Left ventricle myocardium inferior (tissue), 1 donor: ENCODE measurements at regions not wholly inside any gene's neighbourhood (a gene's known extent, or its start where the extent isn't known, plus 50 kb on each side); places are given as distances from the start of the nearest gene placed in this dataset.

Experiments
- DNase-seq: peaks from one replicate; pipeline ENCODE4 v3.0.0-alpha.2; 2020
- H3K27ac ChIP-seq: fragments of 200-600 bp; replicated peaks from 2 replicates; pipeline ENCODE4 v1.8.0; 2021
- H3K27me3 ChIP-seq: fragments of 200-600 bp; 2 replicates; pipeline ENCODE4 v1.8.0; 2021; ENCODE audit warnings: low read depth
- H3K36me3 ChIP-seq: fragments of 200-600 bp; 2 replicates; pipeline ENCODE4 v1.8.0; 2021
- H3K4me1 ChIP-seq: fragments of 200-600 bp; 2 replicates; pipeline ENCODE4 v1.8.0; 2021
- H3K4me3 ChIP-seq: fragments of 200-600 bp; 2 replicates; pipeline ENCODE4 v1.8.0; 2021; ENCODE audit warnings: mild to moderate bottlenecking, moderate library complexity
- H3K9me3 ChIP-seq: fragments of 200-600 bp; replicated peaks from 2 replicates; pipeline ENCODE4 v1.8.0; 2021
- intact Hi-C: fragments of 100-400 bp; cut with micrococcal nuclease; formaldehyde crosslinking; loops from one replicate; pipeline ENCODE4 v1.11.0; 2022
- TF ChIP-seq, protein P1 (sequence below): fragments of 200-600 bp; IDR thresholded peaks from 2 replicates; pipeline ENCODE4 v1.8.0; 2021; ENCODE audit warnings: antibody characterized with exemption, mild to moderate bottlenecking, borderline replicate concordance
- donor health status: DM: no; HTN: yes; CAD: no; lungs with severe emphysema.

DNA sequence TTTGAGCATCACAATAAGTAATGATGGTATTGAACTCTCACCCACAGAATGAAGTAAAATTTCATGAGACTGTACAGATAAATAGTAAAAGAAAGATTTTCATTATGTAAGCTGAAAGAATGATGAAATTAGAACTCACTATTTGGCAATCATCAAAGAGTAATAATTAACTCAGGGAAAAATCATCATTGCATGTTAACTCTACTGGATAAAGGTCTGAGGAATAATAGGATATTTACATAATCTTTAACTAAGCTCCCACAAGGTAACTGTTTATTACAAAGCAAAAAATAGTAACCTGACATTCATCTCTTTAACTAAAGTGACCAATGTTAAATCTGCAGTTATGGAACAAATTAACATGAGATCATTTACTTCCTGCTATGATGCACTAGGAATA, 739.9 kb downstream of the FAM181B start:
- Histone ChIP-seq H3K27ac (no peak overlapping the region), H3K36me3 (no peaks in the 10 kb centered on the region), H3K4me3 (no peak overlapping the region), H3K9me3 (peaks cover 8% of the 10 kb centered on the region), H3K27me3 (no peaks in the 10 kb centered on the region), H3K4me1 (no peaks in the 10 kb centered on the region)
- intact Hi-C loops = no loop called here
- TF ChIP-seq, protein P1, sequence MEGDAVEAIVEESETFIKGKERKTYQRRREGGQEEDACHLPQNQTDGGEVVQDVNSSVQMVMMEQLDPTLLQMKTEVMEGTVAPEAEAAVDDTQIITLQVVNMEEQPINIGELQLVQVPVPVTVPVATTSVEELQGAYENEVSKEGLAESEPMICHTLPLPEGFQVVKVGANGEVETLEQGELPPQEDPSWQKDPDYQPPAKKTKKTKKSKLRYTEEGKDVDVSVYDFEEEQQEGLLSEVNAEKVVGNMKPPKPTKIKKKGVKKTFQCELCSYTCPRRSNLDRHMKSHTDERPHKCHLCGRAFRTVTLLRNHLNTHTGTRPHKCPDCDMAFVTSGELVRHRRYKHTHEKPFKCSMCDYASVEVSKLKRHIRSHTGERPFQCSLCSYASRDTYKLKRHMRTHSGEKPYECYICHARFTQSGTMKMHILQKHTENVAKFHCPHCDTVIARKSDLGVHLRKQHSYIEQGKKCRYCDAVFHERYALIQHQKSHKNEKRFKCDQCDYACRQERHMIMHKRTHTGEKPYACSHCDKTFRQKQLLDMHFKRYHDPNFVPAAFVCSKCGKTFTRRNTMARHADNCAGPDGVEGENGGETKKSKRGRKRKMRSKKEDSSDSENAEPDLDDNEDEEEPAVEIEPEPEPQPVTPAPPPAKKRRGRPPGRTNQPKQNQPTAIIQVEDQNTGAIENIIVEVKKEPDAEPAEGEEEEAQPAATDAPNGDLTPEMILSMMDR = no peak
- no peak for DNase-seq

DNA sequence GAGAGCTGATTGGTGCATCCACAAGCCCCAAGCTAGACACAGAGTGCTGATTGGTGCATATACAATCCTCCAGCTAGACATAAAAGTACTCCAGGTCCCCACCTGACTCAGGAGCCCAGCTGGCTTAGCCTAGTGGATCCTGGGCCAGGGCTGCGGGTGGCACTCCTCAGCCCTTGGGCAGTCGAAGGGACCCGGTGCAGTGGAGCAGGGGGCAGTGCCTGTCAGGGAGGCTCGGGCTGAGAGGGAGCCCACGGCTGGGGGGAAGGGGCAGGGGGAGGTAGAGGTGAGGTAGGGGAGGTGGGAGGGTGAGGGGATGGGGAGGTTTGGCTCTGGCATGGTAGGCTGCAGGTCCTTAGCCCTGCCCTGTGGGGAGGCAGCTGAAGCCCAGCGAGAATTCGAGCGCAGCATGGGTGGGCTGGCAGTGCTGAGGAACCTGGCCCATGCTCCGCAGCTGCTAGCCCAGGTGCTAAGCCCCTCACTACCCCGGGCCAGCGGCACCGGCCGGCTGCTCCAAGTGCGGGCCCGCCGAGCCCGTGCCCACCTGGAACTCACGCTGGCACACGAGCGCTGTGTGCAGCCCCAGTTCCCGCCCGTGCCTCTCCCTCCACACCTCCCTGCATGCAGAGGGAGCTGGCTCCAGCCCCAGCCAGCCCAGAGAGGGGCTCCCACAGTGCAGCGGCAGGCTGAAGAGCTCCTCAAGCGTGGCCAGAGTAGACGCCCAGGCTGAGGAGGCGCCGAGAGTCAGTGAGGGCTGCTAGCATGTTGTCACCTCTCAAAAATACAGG, 742.8 kb downstream of the FAM181B start:
- no peak overlapping the region for H3K27ac ChIP-seq
- TF ChIP-seq, protein P1 = no peak
- no peak overlapping the region for H3K4me3 ChIP-seq
- no peaks in the 10 kb centered on the region for H3K4me1 ChIP-seq
- intact Hi-C loops = no loop called here
- no peaks in the 10 kb centered on the region for H3K36me3 ChIP-seq
- no peak for DNase-seq
- H3K9me3 ChIP-seq = peaks cover 20% of the 10 kb centered on the region
- no peaks in the 10 kb centered on the region for H3K27me3 ChIP-seq

DNA sequence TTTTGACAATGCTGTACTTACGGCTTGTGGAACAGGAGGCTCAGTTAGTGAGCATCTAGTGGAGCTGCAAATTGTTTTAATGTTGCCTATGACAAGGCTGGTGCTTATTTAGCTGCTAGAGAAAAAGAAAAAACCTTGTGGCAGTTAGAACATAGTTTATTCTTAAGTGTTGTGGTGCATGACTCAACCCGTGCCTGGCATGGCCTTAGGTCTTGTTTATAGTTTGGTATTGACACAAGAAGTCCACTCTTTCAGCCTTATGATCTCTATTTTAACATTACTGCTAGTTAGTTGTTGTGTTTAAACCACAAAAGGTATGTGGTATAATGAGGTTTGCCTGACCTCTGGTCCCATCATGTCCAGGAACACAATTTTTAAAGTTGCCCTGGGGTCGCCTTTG, 744.6 kb downstream of the FAM181B start:
- no peak for DNase-seq
- no peaks in the 10 kb centered on the region for H3K36me3 ChIP-seq
- H3K27ac ChIP-seq = no peak overlapping the region
- TF ChIP-seq, protein P1 = no peak
- intact Hi-C loops = no loop called here
- H3K4me3 ChIP-seq = no peak overlapping the region
- no peaks in the 10 kb centered on the region for H3K27me3 ChIP-seq
- H3K9me3 ChIP-seq = peaks cover 36% of the 10 kb centered on the region
- no peaks in the 10 kb centered on the region for H3K4me1 ChIP-seq

DNA sequence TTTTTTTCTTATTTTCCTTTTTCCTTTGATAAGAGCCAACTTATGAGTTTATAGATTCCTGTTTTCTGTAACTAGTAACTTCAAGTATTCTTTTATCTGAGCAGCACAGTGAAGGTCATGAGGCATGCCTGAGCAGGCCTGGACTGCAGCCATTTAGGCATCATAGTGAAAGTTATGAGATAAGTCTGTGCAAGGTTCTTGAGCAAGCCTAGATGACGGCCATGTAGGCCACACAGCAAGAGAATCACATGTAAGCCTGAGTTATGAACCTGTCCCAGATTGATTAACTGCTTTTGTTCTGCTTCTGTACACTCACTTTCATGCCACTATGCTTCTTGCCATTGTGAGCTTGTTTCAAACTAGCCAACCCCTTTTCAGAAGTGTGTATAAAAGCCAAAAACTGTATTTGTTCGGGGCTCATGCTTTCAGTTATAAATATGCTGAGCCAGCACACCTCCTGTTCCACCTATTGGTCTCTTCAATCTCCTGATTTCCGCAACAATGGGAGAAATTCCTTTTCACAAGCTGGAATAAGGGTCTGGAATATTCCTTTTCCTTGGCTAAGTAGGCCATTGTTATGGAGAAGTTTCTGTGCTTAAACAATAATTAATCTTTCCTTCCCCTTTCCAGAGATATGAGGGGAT, 745.7 kb downstream of the FAM181B start:
- H3K27me3 ChIP-seq = no peaks in the 10 kb centered on the region
- H3K27ac ChIP-seq = no peak overlapping the region
- TF ChIP-seq, protein P1 = no peak
- intact Hi-C loops = no loop called here
- no peaks in the 10 kb centered on the region for H3K36me3 ChIP-seq
- no peak for DNase-seq
- H3K9me3 ChIP-seq = peaks cover 42% of the 10 kb centered on the region
- no peak overlapping the region for H3K4me3 ChIP-seq
- no peaks in the 10 kb centered on the region for H3K4me1 ChIP-seq

DNA sequence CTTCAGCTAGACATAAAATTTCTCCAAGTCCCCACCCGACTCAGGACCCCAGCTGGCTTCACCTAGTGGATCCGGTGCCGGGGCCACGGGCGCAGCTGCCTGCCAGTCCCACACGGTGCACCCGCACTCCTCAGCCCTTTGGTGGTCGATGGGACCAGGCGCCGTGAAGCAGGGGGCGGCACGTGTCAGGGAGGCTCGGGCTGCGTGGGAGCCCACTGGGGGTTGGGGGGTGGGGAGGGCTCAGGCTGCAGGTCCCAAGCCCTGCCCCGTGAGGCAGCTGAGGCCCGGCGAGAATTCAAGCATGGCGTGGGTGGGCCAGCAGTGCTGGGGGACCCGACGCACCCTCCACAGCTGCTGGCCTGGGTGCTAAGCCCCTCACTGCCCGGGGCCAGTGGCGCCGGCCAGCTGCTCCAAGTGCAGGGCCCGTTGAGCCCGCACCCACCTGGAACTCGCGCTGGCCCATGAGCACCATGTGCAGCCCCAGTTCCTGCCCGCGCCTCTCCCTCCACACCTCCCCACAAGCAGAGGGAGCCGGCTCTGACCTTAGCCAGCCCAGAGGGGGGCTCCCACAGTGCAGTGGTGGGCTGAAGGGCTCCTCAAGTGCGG, 747.0 kb downstream of the FAM181B start:
- DNase-seq = no peak

More for the DNA sequence above, 747.0 kb downstream of the FAM181B start:
- Histone ChIP-seq H3K27ac (no peak overlapping the region), H3K9me3 (peaks cover 45% of the 10 kb centered on the region), H3K27me3 (no peaks in the 10 kb centered on the region), H3K4me3 (no peak overlapping the region), H3K4me1 (no peaks in the 10 kb centered on the region), H3K36me3 (no peaks in the 10 kb centered on the region)
- TF ChIP-seq, protein P1 = no peak
- intact Hi-C loops = no loop called here
